ENCODE measurements at regions not wholly inside any gene's neighbourhood (a gene's known extent, or its start where the extent isn't known, plus 50 kb on each side); places are given as distances from the start of the nearest gene placed in this dataset.

DNA sequence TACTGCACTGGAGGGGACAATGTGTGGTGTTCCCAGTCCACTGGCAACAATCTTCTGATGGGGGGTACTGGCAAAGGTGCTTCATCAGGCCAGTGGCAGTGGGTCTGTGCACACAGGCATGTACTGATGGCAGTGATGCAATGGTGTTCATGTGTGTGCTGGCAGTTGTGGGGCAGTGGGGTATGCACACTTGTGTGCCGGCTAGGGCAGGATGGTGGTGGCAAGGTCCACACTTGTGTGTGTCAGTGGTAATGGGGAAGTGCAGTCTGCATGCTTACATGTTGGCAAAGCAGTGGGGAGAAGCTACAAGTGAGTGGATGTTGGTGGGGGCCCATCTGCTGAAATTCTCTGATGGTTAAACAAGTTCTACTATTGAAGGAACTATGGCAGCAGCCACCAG is 504.6 kb upstream of the ZNF462 start:
- no peak for DNase-seq

DNA sequence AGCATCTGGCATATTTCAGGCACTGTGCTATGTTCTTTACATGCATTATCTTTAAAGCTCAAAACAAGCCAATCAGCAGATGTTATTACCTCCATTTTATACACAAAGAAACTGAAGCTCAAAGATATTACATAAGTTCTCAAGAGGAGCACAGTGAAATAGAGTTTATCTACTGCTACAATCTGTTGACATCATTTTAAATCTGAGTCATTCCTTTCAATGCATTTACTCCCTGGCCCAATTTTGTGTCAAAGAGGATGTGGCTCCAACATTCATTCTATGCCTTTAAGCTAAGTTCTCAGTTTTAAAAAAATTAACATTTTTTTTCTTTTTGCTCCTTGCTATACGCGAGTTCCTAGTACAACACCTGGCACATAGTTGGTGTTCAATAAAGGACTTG is 486.3 kb upstream of the ZNF462 start:
- DNase-seq = no peak

DNA sequence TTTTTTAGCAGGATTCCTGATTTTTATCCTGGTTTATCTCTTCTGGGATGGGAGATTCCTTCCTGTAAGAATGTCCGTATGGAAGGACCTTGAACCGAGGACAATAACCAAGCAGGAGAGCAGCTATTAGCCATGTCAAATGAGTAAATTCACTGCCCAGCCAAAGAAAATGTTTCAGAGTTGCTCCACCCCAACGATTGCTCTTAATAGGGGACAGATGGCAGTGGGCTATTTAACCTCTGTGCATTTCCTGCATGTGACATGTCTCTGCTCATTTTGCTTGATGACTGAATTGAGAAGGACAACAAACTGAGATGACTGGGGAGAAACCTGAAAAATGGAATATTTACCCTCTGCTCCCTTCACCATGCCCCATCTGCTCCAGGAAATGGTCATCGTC is 479.9 kb upstream of the ZNF462 start:
- DNase-seq = no peak

DNA sequence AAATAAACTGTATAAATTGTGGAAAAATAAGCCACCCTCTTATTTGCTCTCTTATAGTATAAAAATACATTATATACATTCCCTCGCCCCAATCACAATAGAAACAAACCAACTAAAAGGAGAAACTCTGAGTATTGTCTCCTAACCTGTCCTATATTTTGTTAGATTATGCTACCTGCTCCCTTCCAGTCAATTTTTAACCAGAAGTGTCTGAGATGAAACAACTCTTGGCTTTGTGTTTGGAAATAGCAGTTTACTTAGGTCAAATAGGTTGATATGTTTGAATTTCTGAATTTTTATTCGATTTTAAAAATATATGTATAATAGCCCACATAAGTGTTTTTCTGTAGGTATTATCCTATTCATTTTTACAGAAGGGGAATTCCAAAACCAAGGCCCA is 475.0 kb upstream of the ZNF462 start:
- no peak for DNase-seq

DNA sequence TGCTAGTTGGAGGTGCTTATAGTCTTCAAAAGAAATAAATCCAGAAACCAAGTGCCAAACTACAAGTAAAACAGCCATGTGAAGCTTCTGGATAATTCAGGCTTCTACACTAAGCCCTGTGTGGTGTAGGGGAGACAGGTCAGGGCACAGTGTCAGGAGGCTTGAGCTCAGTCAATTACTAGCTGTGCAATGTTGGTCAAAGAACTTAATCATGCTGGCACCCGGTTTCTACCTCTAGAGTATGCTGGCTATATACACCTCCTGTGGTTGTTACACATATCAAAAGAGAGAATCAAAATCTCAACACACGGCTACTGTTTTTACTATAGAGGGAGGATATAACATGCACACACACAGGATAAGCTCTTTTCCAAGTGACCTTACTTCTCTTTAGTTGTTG is 469.7 kb upstream of the ZNF462 start:
- DNase-seq = no peak

DNA sequence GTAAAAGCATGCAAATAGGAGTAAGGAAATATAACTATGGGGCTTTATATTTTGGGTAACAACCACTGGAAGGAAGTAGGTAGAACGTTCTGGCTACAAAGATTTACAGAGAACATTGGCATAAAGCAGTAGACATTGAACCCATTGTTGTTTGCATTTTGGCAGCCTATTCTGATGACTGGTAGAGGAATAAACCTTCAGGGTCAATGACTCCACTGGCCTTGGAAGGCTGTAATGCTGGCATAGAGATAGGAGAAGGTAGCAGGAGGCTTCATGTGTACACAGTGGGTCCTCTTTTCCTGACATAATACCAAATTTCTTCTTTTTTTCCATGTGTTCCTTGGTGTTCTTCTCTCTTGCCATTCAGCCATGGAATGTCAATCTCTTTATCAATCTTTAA is 462.8 kb upstream of the ZNF462 start:
- DNase-seq = no peak

DNA sequence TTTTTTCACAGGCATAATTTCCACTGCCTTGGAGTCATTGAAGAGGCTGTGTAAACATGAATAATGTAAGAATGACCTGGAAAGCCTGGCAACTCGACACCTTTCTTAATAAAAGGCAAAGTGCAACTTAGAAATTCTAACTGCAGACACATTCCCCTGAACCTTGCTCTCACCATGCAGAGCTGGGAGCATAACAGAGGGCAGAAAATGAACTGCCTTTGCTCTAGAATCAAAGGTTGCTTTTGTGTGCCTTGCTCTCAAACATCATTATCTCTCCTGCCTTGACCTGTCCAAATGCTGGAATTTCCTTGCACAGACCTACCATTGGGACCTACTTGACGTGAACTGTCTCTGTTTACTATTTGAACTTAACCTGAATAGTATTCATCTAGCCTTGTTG is 462.0 kb upstream of the ZNF462 start:
- no peak for DNase-seq

DNA sequence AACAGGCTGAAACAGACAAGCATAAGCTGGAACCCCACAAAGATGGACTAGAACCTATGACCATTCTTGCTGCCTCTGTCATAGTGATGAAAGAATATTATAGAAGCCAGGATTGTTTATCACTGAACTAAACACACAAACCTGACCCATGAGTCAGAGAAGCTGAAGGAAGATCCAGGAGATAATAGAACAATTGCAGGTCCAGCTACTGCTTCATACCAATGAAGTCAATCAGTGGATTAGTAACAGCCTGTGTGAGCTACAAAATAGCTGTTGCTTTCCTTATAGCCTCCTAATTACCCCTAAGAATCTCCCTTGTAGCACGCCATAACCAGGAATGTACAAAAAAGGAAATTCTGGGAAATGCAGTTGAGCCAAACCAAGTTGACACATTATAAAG is 459.9 kb upstream of the ZNF462 start:
- DNase-seq = no peak

DNA sequence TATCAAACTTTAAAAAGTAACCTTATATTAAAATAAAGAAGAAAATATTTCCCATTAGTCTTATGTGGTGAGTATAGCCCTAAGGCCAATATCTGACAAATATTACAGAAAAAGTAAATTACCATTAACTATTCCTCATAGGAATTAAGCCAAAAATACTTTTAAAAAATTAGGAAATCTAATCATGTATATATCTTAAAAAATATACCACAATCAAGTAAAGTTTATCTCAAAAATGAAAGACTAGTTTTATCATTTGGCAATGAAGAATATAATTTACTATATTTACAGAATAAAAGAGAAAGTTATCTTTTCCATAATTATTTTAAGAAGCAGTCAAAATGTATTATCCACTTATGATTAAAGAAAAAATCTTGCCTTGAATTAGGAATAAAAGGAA is 458.8 kb upstream of the ZNF462 start:
- DNase-seq = no peak

DNA sequence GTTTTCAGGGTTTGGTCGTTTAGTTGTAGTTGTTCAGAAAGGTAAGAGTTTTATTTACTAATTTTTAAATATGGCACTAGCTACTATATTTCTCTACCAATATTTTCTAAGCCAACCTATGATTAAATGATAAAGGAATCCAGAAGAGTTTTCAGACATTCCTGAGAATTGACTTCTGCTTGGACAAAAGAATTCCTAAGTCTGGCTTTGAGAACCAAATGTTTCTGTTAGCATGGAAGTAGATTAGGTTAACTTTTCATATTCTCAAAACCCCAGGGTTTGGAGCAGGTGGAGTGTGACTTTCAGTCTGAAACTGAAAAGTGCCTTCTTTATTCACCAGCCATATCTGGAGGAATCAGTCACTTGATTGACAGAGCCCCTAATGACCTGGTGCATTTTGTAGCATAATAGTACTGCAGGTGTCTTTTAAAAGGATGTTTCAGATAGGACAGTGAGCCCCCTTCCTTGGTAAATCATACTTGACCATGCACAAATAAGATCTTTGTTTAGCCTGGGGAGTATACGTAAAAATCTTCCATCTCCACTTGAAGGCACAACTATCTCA is 457.0 kb upstream of the ZNF462 start:
- no peak for DNase-seq

DNA sequence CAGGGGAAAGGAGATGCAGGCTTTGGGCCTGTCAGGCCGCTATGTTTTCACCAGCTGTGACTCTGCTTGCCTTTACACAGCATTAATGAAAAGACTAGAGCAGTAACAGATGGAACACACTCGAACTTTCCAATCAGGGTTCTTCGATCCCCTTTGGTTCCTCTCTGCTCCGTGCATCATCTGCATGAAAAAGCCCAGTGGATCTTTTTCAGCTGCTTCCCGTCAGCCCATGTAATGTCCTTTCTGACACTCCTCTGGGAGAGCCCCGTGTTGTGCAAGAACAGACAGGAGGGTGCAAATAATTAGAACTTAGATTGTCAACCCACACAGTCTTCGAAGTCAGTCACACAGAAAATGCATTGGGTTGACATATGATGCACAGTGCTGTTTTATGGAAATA is 448.9 kb upstream of the ZNF462 start:
- no peak for DNase-seq

DNA sequence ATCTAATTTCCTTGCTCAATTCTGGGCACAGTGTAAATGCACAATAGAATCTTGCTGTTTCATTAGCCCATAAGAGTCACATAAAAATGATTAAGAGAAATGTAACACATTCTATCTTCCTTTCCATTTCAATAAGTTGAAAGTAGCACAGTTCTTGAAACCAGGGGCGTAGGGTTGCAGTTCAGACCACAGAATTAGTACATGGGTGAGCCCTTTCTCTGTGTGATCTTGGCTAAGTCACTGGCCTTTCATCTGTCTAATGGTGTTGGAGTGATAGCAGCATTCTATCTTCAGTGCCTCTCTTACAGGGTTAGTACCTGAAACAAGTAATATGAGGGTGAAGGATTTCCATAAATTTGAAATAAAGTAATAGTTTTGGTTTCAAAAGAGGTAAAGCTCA is 445.3 kb upstream of the ZNF462 start:
- DNase-seq = no peak

DNA sequence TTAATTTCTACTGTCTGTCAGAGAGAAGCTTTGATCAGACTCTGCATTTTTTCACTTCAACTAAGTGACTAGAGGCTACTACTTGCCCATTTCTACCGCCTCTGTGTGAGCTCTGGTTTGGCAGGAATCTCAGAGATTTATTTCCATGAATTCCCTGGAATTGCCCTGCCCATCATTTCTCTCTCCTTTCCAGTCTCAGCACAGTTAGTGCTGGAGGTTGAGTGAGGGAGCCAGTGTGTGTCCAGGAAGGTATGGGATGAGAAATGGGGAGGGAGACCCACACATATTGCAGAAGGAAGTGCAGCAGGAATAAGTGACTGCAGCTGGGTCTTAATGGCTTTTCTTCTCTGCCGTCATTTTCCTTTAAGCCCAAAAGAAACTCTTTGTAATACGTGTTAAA is 443.1 kb upstream of the ZNF462 start:
- DNase-seq = no peak

DNA sequence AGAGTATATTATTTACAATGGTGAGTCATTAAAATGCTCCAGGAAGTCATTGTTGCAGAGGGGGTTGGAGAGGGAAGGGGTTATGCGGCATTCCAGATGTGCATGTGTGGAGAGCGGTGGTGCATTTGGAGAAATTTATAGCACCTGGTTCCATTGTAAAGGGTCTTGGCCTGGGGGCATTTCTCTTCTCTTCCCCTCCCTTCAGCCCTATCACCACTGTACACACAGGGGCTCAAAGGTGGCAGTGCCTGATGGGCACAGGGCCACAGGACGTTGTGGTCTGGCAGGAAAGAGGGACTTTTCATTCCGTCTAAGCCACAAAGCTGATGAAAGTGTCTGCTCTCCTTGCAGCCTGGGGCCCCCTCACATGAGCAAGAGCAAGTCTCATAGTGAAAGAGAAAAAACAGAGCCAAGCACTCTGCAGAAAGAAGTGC is 442.4 kb upstream of the ZNF462 start:
- DNase-seq = no peak

DNA sequence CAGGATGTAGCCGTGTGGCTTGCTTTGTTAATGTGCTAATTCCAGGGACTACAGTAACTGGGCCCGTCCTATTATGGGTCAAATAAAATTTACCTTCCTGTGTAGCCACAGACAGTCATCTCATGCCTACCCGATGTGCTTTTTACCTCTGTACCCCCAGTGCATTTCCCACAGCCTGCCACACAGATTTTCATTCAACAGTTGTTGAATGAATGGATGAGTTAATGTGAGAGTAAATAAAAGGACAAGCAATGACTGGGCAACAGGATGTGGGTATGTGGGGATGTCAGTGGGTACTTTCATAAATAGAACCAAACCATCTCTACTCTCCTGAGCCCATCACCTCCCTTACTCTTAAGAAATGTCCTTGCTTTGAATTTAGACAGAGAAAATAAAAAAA is 441.2 kb upstream of the ZNF462 start:
- no peak for DNase-seq

DNA sequence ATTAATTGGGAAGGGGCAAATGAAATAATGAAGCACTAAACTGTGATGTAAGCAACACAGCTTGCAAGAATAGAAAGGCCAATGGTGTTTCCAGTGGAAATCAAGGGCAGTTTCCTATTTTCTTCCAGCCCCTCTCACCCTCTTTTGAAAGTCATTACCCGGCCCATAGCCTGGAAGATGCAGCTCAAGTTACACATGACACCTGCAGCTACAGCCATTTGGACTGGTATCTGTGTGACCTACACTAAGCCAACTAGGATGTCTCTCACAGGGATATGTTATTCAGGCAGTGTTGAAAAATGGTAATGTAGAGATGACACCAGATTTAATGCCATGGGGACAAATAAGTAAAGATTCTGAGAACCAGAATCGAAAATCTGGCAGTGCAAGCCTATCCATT is 439.4 kb upstream of the ZNF462 start:
- no peak for DNase-seq

DNA sequence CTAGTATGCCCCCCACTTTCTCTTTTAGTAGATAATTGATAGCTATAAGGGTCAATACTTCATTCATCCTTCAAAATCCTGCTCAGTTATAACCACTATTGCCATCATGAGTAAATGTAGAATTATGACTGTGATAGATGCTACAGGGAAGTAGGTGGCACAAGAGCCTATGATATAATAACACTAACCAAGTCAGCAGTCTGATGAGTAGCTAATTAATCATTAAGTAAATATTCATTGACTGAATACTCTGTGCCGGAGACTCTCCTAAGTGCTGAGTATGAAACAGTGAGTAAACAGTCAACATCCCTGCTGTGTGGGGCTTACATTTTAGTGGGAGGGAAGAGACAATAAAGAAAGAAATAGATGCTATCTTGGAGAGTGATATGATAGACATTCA is 430.3 kb upstream of the ZNF462 start:
- no peak for DNase-seq

DNA sequence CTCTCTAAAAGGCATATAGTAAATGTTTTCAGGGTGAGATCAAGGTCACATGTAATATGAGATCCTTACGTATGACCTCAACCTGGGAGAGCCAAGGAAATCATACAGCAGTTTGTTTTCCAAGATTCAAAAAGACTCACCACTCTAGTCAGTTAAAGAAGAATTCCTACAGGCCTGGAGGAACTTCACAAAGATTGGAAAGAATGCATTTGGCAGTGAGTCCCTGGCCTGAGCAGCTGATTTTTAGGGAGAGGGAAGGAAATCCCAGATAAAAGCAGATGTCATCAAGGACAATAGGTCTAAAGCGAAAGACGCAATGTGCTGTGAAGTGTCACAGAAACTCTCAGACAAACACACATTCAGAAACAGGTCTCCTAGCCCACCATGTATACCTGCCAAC is 424.0 kb upstream of the ZNF462 start:
- no peak for DNase-seq

DNA sequence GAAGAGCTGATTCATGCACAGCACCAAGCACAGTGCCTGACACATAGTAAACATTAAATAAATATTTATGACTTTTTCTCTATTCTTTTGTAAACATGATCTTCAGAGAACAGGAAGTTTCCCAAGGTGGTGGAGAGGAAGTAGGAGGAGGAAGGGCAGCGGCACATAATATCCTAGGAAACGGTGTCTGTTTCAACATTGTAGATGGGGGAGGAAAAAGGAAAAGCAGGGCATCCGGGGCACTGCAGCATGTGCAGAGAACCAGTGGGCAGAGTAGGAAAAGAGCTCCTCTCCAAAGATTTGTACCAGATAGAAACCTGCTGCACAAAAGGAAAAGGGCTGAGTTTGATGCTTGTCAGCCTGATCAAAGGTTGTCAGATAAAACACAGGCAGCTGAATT is 421.7 kb upstream of the ZNF462 start:
- DNase-seq = no peak

DNA sequence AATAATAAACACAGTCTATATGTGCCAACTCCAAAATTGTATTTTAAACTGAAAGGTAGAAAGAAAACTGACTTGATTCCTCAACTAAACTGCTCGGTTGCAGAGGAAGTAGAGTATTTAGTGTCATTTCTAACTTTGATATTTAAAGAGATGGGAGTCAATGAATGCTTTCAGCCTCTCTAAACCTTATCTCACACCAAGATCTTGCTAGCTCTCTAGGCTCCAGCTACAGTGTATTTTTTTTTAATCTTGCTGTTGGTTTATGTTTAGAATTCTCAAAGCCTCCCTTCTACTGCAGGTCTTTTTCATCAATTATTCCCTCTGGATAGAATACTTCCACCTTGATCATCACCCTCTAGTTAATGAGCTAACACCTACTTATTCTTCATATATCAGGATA is 419.4 kb upstream of the ZNF462 start:
- no peak for DNase-seq

DNA sequence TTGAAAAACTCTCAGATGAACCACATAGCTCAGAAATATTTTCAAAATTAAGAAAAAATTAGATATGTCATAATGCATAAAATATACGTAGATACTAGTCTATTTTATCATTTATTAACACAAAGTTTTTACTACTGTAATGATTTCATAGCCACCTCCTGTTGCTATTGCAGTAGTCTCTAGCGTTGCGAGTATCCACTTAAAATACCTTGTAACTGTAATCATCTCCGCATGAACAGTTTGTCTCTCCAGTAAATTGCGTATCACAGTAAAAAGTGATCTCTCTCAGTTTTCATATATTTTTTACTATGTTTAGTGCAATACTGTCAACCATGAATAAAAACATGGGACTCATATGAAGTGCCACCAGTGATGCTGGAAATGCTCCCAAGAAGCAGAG is 417.9 kb upstream of the ZNF462 start:
- no peak for DNase-seq

DNA sequence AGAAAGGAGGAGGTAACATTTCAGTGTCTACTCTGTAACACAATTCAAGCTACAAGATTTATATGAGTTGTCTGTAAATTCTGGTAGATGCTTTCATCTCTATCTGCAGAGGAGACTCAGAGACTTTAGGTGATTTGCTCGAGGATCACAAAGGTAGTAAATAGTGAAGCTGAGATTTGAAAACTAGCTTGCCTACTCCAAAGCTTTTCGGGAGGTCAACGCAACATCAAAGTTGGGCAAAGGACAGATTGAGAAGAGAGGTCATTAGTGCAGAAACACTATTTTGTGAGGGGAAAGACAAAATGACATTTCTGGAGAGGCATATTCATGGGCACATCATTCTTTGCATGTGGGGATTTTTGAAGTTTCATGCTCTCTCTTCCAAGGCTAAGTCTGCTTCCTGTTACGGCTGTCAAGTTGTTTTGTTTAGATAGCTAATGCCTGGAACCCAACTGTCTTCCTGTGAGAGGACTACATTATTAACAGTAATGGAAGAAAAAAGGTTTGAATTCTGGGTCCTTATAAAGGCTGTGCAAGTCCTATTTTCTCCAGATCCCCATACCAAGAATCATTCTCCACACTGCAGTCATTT is 413.5 kb upstream of the ZNF462 start:
- DNase-seq = no peak

DNA sequence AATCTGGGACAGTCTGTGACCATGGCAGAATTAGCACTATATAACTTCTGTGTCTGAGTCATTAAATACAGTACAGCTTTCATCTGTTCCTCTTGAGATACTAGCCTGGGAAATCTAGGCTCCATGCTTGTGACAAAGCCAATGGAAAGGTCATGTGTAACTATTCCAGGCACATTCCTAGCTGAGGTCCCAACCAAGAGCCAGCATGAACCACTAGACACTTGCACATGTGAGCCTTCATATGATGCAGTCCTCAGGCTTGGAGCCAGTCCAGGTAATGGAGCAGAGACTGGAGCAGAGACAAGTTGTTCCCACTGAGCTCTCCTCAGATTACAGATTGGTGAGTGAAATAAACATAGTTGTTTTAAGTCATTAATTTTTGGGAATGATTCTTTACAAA is 412.4 kb upstream of the ZNF462 start:
- DNase-seq = no peak

DNA sequence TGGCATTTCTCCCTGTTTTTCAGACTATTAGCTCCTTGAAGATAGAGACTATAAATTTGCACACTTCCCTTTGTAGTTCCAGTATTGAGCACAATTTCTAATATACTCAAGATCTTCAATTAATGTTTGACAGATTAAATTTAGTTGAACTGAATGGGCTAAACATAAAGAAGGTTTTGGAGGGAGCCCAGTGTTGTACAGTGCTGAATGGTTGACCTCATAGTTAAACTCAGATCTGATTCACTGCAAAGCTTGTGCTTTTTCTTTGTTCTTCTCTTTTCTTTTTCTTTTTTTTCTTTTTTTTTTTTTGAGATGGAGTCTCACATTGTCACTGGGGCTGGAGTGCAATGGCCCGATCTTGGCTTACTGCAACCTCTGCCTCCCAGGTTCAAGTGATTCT is 411.7 kb upstream of the ZNF462 start:
- no peak for DNase-seq

DNA sequence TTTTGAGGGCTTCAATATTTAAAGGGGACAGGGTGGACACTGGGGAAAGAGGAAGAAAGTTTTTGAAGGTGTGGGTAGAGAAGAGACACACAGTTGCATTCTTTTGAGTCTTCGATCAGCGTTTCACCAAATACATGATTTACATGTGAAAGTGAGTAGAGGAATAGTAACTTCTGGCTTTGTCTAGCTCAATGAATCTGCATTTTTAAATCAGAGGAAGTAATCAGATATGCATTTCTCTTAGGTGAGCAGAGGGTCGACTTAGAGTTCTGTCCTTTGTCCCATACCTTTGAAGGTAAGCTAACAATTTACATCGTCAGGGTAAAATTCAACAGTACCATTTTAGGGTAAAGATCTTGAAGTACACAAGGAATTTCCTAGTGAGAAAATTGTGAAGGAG is 406.4 kb upstream of the ZNF462 start:
- no peak for DNase-seq
